Liver (tissue), 3 donors: ENCODE measurements at regions not wholly inside any gene's neighbourhood (a gene's known extent, or its start where the extent isn't known, plus 50 kb on each side); places are given as distances from the start of the nearest gene placed in this dataset.
"Not testable (repeated sequence)": the region's sequence is repeated elsewhere in the genome, so short reads cannot be mapped to it uniquely, and the experiment has no call there.

Experiments
- HNF4A ChIP-seq, 2 donors: conservative IDR thresholded peaks; 2 replicates each; pipeline ENCODE4 v1.6.1; 2016; ENCODE audit warnings: antibody characterized with exemption in 2 of 2, mild to moderate bottlenecking in 2 of 2
- RAD21 ChIP-seq, 2 donors: IDR thresholded peaks; 2 replicates each; pipeline ENCODE4 v1.6.1; 2016; ENCODE audit warnings: antibody characterized with exemption in 2 of 2, mild to moderate bottlenecking in 2 of 2
- TF ChIP-seq, protein P1 (sequence below): IDR thresholded peaks from 2 replicates; pipeline ENCODE4 v1.6.1; 2016; ENCODE audit warnings: antibody characterized with exemption, mild to moderate bottlenecking
- TF ChIP-seq, protein P2 (sequence below): fragments of 150-350 bp; IDR thresholded peaks from 2 replicates; pipeline ENCODE4 v1.5.1; 2017; ENCODE audit warnings: improper control_type of control experiment, low read depth, low read length; ENCODE audit not compliant: missing input control
- donor health status: healthy.
- donor health status: healthy.

DNA sequence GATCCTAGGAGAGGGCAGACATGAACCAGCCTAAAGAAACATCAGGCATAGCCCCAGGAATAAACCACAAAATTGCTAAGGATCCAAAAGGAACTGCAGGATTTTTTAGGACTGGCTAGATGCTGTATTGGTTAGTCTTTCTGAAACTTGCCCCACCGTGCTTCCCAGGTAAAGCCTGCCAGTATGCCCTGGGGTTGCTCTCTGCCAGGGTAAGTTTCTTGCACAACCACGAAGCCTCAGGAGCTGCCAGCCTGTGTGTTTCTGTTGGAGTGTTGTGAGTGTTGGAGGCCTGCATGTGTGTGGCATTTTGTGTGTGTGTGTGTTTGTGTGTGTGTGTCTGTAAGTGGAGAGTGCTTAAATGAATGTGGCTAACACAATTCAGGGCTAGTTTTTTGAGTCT, 244.4 kb downstream of the TSPY10 start:
- TF ChIP-seq, protein P1, sequence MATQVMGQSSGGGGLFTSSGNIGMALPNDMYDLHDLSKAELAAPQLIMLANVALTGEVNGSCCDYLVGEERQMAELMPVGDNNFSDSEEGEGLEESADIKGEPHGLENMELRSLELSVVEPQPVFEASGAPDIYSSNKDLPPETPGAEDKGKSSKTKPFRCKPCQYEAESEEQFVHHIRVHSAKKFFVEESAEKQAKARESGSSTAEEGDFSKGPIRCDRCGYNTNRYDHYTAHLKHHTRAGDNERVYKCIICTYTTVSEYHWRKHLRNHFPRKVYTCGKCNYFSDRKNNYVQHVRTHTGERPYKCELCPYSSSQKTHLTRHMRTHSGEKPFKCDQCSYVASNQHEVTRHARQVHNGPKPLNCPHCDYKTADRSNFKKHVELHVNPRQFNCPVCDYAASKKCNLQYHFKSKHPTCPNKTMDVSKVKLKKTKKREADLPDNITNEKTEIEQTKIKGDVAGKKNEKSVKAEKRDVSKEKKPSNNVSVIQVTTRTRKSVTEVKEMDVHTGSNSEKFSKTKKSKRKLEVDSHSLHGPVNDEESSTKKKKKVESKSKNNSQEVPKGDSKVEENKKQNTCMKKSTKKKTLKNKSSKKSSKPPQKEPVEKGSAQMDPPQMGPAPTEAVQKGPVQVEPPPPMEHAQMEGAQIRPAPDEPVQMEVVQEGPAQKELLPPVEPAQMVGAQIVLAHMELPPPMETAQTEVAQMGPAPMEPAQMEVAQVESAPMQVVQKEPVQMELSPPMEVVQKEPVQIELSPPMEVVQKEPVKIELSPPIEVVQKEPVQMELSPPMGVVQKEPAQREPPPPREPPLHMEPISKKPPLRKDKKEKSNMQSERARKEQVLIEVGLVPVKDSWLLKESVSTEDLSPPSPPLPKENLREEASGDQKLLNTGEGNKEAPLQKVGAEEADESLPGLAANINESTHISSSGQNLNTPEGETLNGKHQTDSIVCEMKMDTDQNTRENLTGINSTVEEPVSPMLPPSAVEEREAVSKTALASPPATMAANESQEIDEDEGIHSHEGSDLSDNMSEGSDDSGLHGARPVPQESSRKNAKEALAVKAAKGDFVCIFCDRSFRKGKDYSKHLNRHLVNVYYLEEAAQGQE, result not testable (repeated sequence)
- TF ChIP-seq, protein P2, sequence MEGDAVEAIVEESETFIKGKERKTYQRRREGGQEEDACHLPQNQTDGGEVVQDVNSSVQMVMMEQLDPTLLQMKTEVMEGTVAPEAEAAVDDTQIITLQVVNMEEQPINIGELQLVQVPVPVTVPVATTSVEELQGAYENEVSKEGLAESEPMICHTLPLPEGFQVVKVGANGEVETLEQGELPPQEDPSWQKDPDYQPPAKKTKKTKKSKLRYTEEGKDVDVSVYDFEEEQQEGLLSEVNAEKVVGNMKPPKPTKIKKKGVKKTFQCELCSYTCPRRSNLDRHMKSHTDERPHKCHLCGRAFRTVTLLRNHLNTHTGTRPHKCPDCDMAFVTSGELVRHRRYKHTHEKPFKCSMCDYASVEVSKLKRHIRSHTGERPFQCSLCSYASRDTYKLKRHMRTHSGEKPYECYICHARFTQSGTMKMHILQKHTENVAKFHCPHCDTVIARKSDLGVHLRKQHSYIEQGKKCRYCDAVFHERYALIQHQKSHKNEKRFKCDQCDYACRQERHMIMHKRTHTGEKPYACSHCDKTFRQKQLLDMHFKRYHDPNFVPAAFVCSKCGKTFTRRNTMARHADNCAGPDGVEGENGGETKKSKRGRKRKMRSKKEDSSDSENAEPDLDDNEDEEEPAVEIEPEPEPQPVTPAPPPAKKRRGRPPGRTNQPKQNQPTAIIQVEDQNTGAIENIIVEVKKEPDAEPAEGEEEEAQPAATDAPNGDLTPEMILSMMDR, result not testable (repeated sequence)
- TF ChIP-seq RAD21 (IDR thresholded peaks at IDR 0.05); HNF4A (conservative IDR thresholded peaks at IDR 0.05): not testable (repeated sequence)
